ENCODE measurements at regions not wholly inside any gene's neighbourhood (a gene's known extent, or its start where the extent isn't known, plus 50 kb on each side); places are given as distances from the start of the nearest gene placed in this dataset.

DNA sequence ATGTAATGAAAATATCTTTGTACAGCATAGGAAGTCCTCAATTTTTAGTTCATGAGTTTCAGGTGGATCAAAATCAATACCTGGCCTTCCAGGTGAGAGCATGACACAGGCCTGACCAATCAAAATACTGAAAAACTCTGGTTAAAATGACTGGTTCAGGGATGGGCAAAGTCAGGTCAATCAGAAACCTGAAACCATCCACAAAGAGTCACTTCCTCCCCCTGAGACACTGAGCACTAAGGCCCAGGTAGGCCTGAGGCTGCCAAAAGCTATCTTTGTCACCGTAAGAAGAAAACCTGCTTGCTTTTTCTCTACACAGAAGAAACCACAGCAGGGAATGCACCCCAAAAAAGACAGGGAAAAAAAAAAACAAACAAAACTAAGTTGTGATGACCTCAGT is 444.8 kb downstream of the TLR4 start:
- TF ChIP-seq, protein P1, sequence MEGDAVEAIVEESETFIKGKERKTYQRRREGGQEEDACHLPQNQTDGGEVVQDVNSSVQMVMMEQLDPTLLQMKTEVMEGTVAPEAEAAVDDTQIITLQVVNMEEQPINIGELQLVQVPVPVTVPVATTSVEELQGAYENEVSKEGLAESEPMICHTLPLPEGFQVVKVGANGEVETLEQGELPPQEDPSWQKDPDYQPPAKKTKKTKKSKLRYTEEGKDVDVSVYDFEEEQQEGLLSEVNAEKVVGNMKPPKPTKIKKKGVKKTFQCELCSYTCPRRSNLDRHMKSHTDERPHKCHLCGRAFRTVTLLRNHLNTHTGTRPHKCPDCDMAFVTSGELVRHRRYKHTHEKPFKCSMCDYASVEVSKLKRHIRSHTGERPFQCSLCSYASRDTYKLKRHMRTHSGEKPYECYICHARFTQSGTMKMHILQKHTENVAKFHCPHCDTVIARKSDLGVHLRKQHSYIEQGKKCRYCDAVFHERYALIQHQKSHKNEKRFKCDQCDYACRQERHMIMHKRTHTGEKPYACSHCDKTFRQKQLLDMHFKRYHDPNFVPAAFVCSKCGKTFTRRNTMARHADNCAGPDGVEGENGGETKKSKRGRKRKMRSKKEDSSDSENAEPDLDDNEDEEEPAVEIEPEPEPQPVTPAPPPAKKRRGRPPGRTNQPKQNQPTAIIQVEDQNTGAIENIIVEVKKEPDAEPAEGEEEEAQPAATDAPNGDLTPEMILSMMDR (conservative IDR thresholded peaks at IDR 0.05; ENCODE audit: low read length) = no peak
- no peak for DNase-seq (ENCODE audit: low read depth)
- H3K4me3 ChIP-seq (ENCODE audit: low read length) = no peak overlapping the region

GRCh38 chr9:118156846-118157245 is 452.6 kb downstream of the TLR4 start:
- no peak overlapping the region for H3K4me3 ChIP-seq (ENCODE audit: low read length)
- TF ChIP-seq, protein P1 (conservative IDR thresholded peaks at IDR 0.05; ENCODE audit: low read length) = no peak
- no peak for DNase-seq (ENCODE audit: low read depth)

DNA sequence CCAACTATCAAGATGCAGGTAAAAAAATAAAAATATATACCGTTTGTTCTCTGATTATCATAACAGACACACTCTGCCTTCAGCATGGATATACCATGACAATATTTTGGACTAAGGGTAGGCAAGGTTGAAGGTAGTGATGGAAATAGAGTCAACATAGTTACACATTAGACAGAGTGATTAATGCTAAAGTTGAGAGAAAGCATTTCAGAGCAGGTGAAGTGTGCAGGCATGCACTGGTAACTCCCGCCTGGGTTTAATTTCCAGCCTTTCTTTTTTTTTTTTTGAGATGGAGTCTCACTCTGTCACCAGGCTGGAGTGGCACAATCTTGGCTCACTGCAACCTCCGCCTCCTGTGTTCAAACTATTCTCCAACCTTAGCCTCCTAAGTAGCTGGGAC is 458.5 kb downstream of the TLR4 start:
- no peak for DNase-seq (ENCODE audit: low read depth)
- no peak overlapping the region for H3K4me3 ChIP-seq (ENCODE audit: low read length)
- TF ChIP-seq, protein P1 (conservative IDR thresholded peaks at IDR 0.05; ENCODE audit: low read length) = no peak

- no peak overlapping the region for H3K4me3 ChIP-seq (ENCODE audit: low read length)
- no peak for DNase-seq (ENCODE audit: low read depth)
- TF ChIP-seq, protein P1 (conservative IDR thresholded peaks at IDR 0.05; ENCODE audit: low read length) = no peak
These were observed 459.5 kb downstream of the TLR4 start for GRCh38 chr9:118163751-118164150.

DNA sequence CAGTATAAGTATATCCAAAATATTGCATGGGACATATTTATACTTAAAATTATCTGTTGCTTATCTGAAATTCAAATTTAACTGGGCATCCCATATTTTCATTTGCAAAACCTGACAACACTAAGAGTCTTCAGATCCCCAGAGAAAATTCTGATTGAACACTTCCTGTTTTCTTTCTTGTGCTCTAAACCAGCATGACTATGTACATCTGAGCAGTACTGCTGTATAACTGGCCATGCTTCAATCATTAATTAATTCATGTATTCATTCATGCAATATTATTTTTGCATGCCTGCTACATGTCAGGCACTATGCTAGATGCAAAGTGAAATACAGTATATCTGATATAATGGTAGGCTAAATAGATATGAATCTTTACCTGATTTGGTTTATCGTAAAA is 461.2 kb downstream of the TLR4 start:
- TF ChIP-seq, protein P1 (conservative IDR thresholded peaks at IDR 0.05; ENCODE audit: low read length) = no peak
- no peak overlapping the region for H3K4me3 ChIP-seq (ENCODE audit: low read length)
- no peak for DNase-seq (ENCODE audit: low read depth)

GRCh38 chr9:118170032-118170955 is 466.1 kb downstream of the TLR4 start:
- peak; percentile 45 for DNase-seq (ENCODE audit: low read depth)
- TF ChIP-seq, protein P1 (conservative IDR thresholded peaks at IDR 0.05; ENCODE audit: low read length) = peak; percentile 70
- H3K4me3 ChIP-seq (ENCODE audit: low read length) = no peak overlapping the region

DNA sequence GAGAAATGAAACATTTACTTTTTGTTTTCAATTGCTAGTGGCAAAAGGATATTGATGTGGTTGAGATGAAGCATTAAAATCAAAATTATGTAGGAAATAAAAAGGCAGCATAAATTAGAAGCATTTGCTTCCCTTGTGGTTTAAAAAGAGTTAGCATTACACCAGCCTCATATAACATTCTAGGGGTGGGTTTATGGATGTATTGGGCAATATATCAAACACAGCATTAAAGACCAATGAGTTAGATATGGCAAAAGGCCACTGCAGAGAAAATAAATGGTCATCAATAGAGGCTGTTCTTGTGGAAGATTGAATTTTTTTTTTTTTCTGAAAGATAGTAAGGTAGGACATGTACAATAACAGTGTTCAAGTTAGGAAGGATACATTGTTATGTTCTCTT is 473.0 kb downstream of the TLR4 start:
- DNase-seq (ENCODE audit: low read depth) = no peak
- TF ChIP-seq, protein P1 (conservative IDR thresholded peaks at IDR 0.05; ENCODE audit: low read length) = no peak
- no peak overlapping the region for H3K4me3 ChIP-seq (ENCODE audit: low read length)

Data from AG10803 (cell line).